GM13976 (cell line): ENCODE measurements at regions not wholly inside any gene's neighbourhood (a gene's known extent, or its start where the extent isn't known, plus 50 kb on each side); places are given as distances from the start of the nearest gene placed in this dataset.

Experiments
- DNase-seq: peaks from one replicate; pipeline ENCODE4 v3.0.0; 2012; ENCODE audit warnings: low spot score
- in situ Hi-C: fragments of 300-500 bp; cut with MboI; formaldehyde crosslinking; loops from one replicate; pipeline ENCODE4 v1.12.0; 2022; ENCODE audit warnings: low sequenced_read_pairs, mixed read lengths, inconsistent platforms; ENCODE audit not compliant: unreplicated experiment
- TF ChIP-seq, protein P1 (sequence below): IDR thresholded peaks from 2 replicates; pipeline ENCODE4 v1.5.1; 2012; ENCODE audit warnings: borderline replicate concordance, mild to moderate bottlenecking; ENCODE audit not compliant: insufficient read depth; ENCODE audit errors: extremely low read depth, missing control alignments, control extremely low read depth

GRCh38 chr1:226816576-226816975 lies 53.8 kb upstream of the PSEN2 start:
- TF ChIP-seq, protein P1, sequence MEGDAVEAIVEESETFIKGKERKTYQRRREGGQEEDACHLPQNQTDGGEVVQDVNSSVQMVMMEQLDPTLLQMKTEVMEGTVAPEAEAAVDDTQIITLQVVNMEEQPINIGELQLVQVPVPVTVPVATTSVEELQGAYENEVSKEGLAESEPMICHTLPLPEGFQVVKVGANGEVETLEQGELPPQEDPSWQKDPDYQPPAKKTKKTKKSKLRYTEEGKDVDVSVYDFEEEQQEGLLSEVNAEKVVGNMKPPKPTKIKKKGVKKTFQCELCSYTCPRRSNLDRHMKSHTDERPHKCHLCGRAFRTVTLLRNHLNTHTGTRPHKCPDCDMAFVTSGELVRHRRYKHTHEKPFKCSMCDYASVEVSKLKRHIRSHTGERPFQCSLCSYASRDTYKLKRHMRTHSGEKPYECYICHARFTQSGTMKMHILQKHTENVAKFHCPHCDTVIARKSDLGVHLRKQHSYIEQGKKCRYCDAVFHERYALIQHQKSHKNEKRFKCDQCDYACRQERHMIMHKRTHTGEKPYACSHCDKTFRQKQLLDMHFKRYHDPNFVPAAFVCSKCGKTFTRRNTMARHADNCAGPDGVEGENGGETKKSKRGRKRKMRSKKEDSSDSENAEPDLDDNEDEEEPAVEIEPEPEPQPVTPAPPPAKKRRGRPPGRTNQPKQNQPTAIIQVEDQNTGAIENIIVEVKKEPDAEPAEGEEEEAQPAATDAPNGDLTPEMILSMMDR = no peak
- in situ Hi-C loops = no loop called here
- no peak for DNase-seq

DNA sequence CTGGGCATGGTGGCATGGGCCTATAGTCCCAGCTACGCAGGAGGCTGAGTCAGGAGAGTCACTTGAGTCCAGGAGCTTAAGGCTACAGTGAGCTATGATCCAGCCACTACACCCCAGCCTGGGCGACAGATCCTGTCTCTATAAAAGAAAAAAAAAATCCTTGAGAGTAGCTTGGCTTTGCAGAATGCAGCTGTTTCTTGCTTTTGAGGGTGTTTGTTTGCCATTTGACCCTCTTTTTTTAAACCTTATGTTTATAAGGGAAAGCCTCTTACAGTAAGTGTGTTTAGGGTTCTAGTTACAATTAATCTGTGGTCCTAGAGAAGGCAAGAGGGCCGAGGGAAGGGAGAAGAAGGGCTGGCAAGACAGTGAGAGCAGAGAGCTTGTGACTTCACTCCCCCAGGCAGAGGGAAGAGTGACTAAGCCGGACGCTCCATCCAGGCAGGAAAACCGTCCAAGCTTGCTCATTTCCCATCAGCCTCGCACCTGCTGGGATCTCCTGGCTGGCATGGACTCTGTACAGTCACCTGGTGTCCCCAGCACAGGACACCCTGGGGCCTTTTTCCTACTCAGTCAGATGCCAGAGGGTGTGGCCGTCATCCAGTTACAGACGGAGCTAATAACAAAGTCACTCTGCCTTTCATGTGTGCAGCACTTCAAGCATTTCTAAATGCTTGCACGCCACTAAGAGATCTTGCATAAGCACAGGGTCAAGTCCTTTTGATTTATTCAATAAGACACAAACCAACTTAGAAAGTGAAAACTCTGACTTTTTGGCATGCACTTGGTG lies 55.5 kb upstream of the PSEN2 start:
- in situ Hi-C loops = no loop called here
- no peak for DNase-seq
- TF ChIP-seq, protein P1 = no peak

GRCh38 chr1:226813671-226814591 lies 56.5 kb upstream of the PSEN2 start:
- TF ChIP-seq, protein P1 = no peak
- no peak for DNase-seq
- in situ Hi-C loops = no loop called here

DNA sequence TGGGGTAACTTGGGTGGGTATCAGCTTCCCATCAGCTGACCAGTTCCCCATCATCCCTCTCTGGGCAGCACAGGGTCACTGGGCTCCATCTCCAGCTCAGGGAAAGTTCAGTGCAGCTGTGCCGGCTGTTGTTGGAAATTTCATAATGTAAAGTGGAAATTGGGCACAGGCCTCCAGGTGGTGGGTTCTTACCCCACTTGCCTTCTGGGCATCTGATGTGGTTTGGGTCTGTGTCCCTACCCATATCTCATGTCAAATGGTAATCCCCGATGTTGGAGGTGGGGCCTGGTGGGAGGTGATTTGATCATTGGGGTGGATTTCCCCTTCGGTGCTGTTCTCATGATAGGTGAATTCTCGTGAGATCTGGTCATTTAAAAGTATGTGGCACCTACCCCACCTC lies 59.7 kb upstream of the PSEN2 start:
- TF ChIP-seq, protein P1 = no peak
- in situ Hi-C loops = no loop called here
- DNase-seq = no peak

DNA sequence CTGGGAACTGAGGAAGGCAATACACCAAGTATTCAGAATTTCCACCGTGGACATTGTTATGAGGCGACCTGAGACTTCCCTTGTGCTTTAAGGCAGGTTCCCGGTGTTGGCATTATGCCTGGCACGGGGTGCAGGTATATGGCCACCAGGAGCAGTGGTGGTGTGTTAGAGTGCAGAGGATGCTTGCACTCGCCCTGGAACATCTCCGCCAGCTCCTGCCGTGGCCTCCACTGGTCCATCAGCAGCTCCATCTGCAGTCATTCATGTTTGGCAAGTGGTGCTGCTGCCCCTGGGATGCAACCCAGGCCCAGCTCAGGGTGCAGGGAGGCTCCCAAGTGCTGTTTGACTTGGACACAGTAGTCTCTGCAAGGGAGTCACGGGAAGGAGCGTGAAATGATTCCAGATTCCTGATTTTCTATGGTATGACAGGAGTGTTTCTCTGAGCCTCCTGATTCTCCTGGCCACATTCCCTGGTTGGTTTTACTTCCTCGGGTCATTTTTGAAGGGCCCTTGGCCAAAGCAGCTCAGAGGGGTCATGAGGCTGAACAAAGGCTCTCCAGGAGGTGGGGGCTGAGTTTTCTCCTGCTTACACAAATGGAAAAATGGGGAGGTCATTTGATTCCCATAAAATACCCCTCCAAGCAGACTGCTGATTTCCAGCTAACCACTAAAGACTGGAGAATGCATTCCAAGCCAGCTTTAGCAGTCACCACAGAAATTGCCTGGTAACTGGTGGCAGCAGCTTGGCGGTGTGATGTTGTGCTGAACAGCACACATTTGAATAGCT lies 60.4 kb upstream of the PSEN2 start:
- in situ Hi-C loops = no loop called here
- no peak for DNase-seq
- TF ChIP-seq, protein P1 = no peak

- DNase-seq = no peak
- in situ Hi-C loops = no loop called here
- TF ChIP-seq, protein P1 = no peak
Observed at GRCh38 chr1:226808501-226808900, 61.9 kb upstream of the PSEN2 start.
